ENCODE measurements at regions not wholly inside any gene's neighbourhood (a gene's known extent, or its start where the extent isn't known, plus 50 kb on each side); places are given as distances from the start of the nearest gene placed in this dataset.

DNA sequence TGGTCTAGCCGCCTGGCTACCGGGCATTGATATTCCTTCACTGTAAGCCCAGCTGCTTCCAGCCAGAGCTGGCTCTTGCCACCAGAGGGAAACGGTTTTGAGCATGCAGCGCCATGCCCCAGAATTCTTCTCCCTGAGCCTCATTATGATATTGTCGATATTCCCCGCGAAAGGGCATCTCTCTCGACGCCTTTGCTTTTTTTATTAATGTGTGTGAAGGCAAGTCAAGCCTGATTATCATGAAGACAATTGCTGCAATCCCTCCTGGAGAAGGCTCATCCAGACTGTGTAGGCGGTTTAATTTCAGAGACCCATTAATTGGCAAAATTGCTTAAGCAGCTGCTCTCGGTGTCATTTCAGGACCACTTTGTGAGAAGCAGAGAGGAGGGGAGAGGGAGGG, 321.2 kb upstream of the TLE3 start:
- DNase-seq (ENCODE audit: low spot score in 2 of 2) = no peak
- TF ChIP-seq POLR2A (IDR thresholded peaks at IDR 0.05) = no peak
- TF ChIP-seq, protein P1, sequence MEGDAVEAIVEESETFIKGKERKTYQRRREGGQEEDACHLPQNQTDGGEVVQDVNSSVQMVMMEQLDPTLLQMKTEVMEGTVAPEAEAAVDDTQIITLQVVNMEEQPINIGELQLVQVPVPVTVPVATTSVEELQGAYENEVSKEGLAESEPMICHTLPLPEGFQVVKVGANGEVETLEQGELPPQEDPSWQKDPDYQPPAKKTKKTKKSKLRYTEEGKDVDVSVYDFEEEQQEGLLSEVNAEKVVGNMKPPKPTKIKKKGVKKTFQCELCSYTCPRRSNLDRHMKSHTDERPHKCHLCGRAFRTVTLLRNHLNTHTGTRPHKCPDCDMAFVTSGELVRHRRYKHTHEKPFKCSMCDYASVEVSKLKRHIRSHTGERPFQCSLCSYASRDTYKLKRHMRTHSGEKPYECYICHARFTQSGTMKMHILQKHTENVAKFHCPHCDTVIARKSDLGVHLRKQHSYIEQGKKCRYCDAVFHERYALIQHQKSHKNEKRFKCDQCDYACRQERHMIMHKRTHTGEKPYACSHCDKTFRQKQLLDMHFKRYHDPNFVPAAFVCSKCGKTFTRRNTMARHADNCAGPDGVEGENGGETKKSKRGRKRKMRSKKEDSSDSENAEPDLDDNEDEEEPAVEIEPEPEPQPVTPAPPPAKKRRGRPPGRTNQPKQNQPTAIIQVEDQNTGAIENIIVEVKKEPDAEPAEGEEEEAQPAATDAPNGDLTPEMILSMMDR (IDR thresholded peaks at IDR 0.05) = no peak
- intact Hi-C loops (cut with DNase I; ENCODE audit: low total_unique reads) = no loop called here
- H3K4me3 ChIP-seq (ENCODE audit: low read depth, poor library complexity, severe bottlenecking) = no peak overlapping the region
- 82 to 83% methylated on average over 11 of the region's 11 CpGs for WGBS, 2 donors

DNA sequence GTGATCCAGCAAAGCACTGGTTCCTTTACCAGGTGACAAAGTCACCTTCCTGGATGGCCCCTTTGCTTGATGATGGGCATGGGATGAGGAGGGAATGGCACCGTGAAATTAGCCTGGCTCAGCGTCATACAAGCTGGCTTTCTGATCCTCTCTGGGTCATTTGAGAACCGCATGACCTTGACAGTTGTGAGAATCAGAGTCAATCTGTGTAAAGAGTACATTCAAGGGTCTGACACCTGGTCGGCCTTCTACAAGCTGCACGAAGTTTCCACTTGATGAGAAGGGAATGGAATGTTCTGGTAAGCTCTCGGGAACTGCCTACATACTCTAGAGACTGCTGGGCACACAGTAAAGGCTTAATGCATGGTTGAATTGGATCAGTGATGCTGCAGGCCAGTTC, 319.8 kb upstream of the TLE3 start:
- intact Hi-C loops (cut with DNase I; ENCODE audit: low total_unique reads) = no loop called here
- no peak for TF ChIP-seq POLR2A (IDR thresholded peaks at IDR 0.05)
- TF ChIP-seq, protein P1 (IDR thresholded peaks at IDR 0.05) = no peak
- H3K4me3 ChIP-seq (ENCODE audit: low read depth, poor library complexity, severe bottlenecking) = no peak overlapping the region
- DNase-seq (ENCODE audit: low spot score in 2 of 2) = no peak
- 90 to 91% methylated on average over 6 of the region's 6 CpGs for WGBS, 2 donors

DNA sequence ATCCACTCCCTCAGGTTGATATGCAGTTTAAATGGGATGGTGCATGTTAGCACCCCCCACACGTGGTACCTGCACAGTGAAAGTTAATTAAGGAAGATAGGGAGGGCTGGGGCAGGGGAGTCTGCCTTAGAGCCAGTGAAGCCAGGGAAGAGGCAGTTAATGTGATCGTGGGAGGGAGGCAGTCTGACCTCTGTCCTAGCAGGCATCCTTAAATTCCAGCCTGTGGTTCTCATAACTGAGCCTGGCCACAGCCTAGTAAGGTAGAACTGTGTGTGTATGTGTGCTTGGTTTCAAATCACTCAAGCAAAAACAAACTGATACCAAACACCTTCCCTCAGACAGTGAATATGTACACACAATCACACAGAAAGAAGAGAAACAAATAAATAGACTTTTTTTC, 319.1 kb upstream of the TLE3 start:
- no peak for TF ChIP-seq POLR2A (IDR thresholded peaks at IDR 0.05)
- TF ChIP-seq, protein P1 (IDR thresholded peaks at IDR 0.05) = no peak
- intact Hi-C loops (cut with DNase I; ENCODE audit: low total_unique reads) = no loop called here
- WGBS, 2 donors = 69 to 71% methylated on average over 2 of the region's 2 CpGs
- no peak for DNase-seq (ENCODE audit: low spot score in 2 of 2)
- no peak overlapping the region for H3K4me3 ChIP-seq (ENCODE audit: low read depth, poor library complexity, severe bottlenecking)

DNA sequence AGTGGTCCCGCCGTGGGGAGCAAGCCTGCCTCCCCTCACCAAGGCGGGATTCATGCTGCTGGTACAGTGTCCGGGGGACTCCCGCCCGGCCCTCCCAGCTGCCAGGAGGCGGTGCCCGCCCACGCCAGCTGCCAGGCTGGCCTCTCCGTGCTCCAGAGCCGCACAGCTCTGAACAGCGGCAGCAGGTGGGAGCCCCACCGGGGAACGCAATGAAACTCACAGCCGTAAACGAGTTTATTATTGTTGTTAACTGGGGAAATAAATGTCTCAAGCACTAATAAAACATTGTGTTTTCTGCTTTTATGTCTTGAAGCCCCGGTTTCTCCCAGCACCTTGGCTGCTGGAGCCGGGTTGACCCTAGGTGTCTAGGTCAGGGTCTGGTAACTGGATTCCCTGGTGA, 317.7 kb upstream of the TLE3 start:
- WGBS, 2 donors = 82 to 84% methylated on average over 16 to 18 of the region's 18 CpGs
- intact Hi-C loops (cut with DNase I; ENCODE audit: low total_unique reads) = no loop called here
- no peak overlapping the region for H3K4me3 ChIP-seq (ENCODE audit: low read depth, poor library complexity, severe bottlenecking)
- DNase-seq (ENCODE audit: low spot score in 2 of 2) = peak in 1 of 2 donors; percentile 32
- TF ChIP-seq, protein P1 (IDR thresholded peaks at IDR 0.05) = no peak
- no peak for TF ChIP-seq POLR2A (IDR thresholded peaks at IDR 0.05)

DNA sequence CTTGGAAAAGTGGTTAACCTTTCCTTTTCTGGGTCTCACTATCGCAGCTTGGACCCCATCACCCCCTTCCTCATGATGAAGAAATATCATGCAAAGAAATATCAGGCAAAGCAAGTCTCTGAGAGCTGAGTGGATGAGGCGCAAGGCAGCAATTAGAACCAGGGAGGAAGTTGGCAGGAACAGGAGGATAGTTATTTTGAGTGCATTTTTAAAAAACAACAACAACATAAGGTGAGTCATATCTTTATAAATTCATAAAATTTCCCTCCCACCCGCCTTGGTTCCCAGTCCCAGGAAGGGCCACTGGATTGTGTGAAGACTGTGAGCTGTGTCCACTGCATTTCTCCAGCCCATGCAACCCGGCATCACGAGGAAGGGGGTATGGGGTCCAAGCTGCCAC, 316.9 kb upstream of the TLE3 start:
- TF ChIP-seq POLR2A (IDR thresholded peaks at IDR 0.05) = no peak
- TF ChIP-seq, protein P1 (IDR thresholded peaks at IDR 0.05) = no peak
- no peak overlapping the region for H3K4me3 ChIP-seq (ENCODE audit: low read depth, poor library complexity, severe bottlenecking)
- DNase-seq (ENCODE audit: low spot score in 2 of 2) = no peak
- 70 to 80% methylated on average over 5 of the region's 5 CpGs for WGBS, 2 donors
- intact Hi-C loops (cut with DNase I; ENCODE audit: low total_unique reads) = no loop called here

DNA sequence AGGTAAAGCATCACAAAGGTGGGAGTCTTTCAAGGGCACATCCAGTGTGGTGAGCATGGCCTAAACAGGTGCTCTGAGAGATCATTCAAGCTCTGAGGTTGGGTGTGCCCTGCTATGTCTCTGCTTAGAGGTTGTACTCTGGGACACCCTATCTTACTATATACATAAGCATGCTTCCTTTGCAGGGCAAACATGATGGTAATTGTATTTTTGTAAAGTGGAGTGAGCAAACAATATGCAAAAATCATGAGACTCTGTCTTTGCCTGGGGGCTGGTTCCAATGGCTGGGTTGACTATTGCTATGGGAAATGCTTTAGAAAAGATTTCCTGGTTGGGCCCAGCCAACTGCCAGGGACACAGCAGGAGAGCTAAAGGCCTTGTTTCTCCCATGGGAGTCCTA, 315.1 kb upstream of the TLE3 start:
- TF ChIP-seq POLR2A (IDR thresholded peaks at IDR 0.05) = no peak
- TF ChIP-seq, protein P1 (IDR thresholded peaks at IDR 0.05) = no peak
- intact Hi-C loops (cut with DNase I; ENCODE audit: low total_unique reads) = no loop called here
- H3K4me3 ChIP-seq (ENCODE audit: low read depth, poor library complexity, severe bottlenecking) = no peak overlapping the region
- DNase-seq (ENCODE audit: low spot score in 2 of 2) = no peak
